ENCODE measurements at regions not wholly inside any gene's neighbourhood (a gene's known extent, or its start where the extent isn't known, plus 50 kb on each side); places are given as distances from the start of the nearest gene placed in this dataset.

GRCh38 chr2:180413336-180413735 is 406.2 kb upstream of the CWC22 start:
- Mint-ChIP-seq H3K9me3 (no peaks in the 10 kb centered on the region; a peak in 1 of 5 replicates), H3K36me3 (ENCODE audit: insufficient read depth in 1 of 3, low read depth in 3 of 3) (no peaks in the 10 kb centered on the region), H3K27ac (no peak overlapping the region), H3K4me1 (peaks cover 0 to 4% of the 10 kb centered on the region in 2 experiments; a peak in 1 of 4 replicates), H3K4me3 (no peak overlapping the region), H3K27me3 (ENCODE audit: low read depth) (no peaks in the 10 kb centered on the region)
- H3K9ac ChIP-seq (ENCODE audit: extremely low read depth, insufficient read length, low read length) = no peak overlapping the region
- no peaks in the 10 kb centered on the region for H3K9me3 ChIP-seq (ENCODE audit: control insufficient read depth, low read depth, low read length)
- no peaks in the 10 kb centered on the region for H3K79me1 ChIP-seq (ENCODE audit: insufficient read depth, low read depth, low read length, poor library complexity, severe bottlenecking)
- H2AFZ ChIP-seq (ENCODE audit: low read length) = no peak overlapping the region
- H2AK5ac ChIP-seq (ENCODE audit: insufficient read length, low read length) = no peak overlapping the region
- no peak overlapping the region for H4K8ac ChIP-seq (replicated peaks; ENCODE audit: insufficient read length, low read depth, low read length)
- H2BK12ac ChIP-seq (ENCODE audit: insufficient read length, low read depth, low read length) = no peak overlapping the region
- H3K14ac ChIP-seq (ENCODE audit: insufficient read depth, low read length) = no peak overlapping the region
- DNase-seq = no peak
- no peak overlapping the region for H3K4ac ChIP-seq (ENCODE audit: low read depth, low read length)
- H2BK15ac ChIP-seq (ENCODE audit: low read depth, low read length) = no peak overlapping the region
- no peaks in the 10 kb centered on the region for H3K27me3 ChIP-seq (ENCODE audit: insufficient read depth, low read length)
- no peaks in the 10 kb centered on the region for H3K23me2 ChIP-seq (ENCODE audit: insufficient read length, low read depth, low read length, poor library complexity, severe bottlenecking)
- H4K5ac ChIP-seq (ENCODE audit: insufficient read length, low read depth, low read length) = no peak overlapping the region
- H3K4me2 ChIP-seq (ENCODE audit: insufficient read depth, insufficient read length, low read length) = no peak overlapping the region
- no peaks in the 10 kb centered on the region for H3K4me1 ChIP-seq (ENCODE audit: insufficient read depth, low read length)
- H3T11ph ChIP-seq (ENCODE audit: low read length) = no peak overlapping the region
- no peaks in the 10 kb centered on the region for H3K79me2 ChIP-seq (ENCODE audit: insufficient read depth, low read length)
- H3K23ac ChIP-seq (ENCODE audit: insufficient read length, low read depth, low read length) = no peak overlapping the region
- no peak overlapping the region for H3K18ac ChIP-seq (ENCODE audit: insufficient read length, low read depth, low read length)
- no peak overlapping the region for H4K91ac ChIP-seq (ENCODE audit: insufficient read length, low read depth, low read length)
- no CpG with 5 or more reads among the region's 2 CpGs for WGBS (ENCODE audit: extremely low coverage, insufficient read length, low lambda C conversion rate)
- no peak overlapping the region for H2BK5ac ChIP-seq (ENCODE audit: insufficient read length, low read length)
- no peak overlapping the region for H2BK20ac ChIP-seq (ENCODE audit: low read depth, low read length, poor library complexity, severe bottlenecking)
- H3K27ac ChIP-seq (ENCODE audit: insufficient read length, low read depth, low read length) = no peak overlapping the region
- H4K20me1 ChIP-seq (ENCODE audit: control insufficient read depth, insufficient read depth, insufficient read length) = no peaks in the 10 kb centered on the region
- TF ChIP-seq CTCF (conservative IDR thresholded peaks at IDR 0.05) = no peak
- no peak overlapping the region for H2BK120ac ChIP-seq (ENCODE audit: low read depth, low read length, poor library complexity, severe bottlenecking)
- H3K56ac ChIP-seq (ENCODE audit: insufficient read length, low read depth, low read length) = no peak overlapping the region

Data from H9 (cell line).